H9 (cell line): ENCODE measurements at regions not wholly inside any gene's neighbourhood (a gene's known extent, or its start where the extent isn't known, plus 50 kb on each side); places are given as distances from the start of the nearest gene placed in this dataset.

Experiments
- DNase-seq: peaks from one replicate; pipeline ENCODE4 v3.0.0-alpha.2; 2017
- H2AFZ ChIP-seq: one replicate; pipeline ENCODE4 v1.6.1; 2013; ENCODE audit warnings: mild to moderate bottlenecking, low read length, control low read depth, moderate library complexity
- H2AK5ac ChIP-seq: 2 replicates; pipeline ENCODE4 v1.6.1; 2013; ENCODE audit warnings: low read length, control low read depth, mixed read lengths; ENCODE audit not compliant: insufficient read length
- H2BK120ac ChIP-seq: one replicate; pipeline ENCODE4 v1.6.1; 2013; ENCODE audit warnings: low read depth, mild to moderate bottlenecking, low read length, control low read depth, inconsistent platforms; ENCODE audit not compliant: poor library complexity, severe bottlenecking
- H2BK12ac ChIP-seq: 2 replicates; pipeline ENCODE4 v1.6.1; 2013; ENCODE audit warnings: low read length, control low read depth, mixed read lengths, low read depth; ENCODE audit not compliant: insufficient read length
- H2BK15ac ChIP-seq: 2 replicates; pipeline ENCODE4 v1.6.1; 2013; ENCODE audit warnings: low read depth, low read length, control low read depth
- H2BK20ac ChIP-seq: one replicate; pipeline ENCODE4 v1.6.1; 2013; ENCODE audit warnings: low read depth, mild to moderate bottlenecking, low read length, control low read depth, inconsistent platforms; ENCODE audit not compliant: poor library complexity, severe bottlenecking
- H2BK5ac ChIP-seq: 2 replicates; pipeline ENCODE4 v1.6.1; 2013; ENCODE audit warnings: low read length, control low read depth, mixed read lengths; ENCODE audit not compliant: insufficient read length
- H3K14ac ChIP-seq: 2 replicates; pipeline ENCODE4 v1.6.1; 2013; ENCODE audit warnings: low read length, control low read depth; ENCODE audit not compliant: insufficient read depth
- H3K18ac ChIP-seq: 2 replicates; pipeline ENCODE4 v1.6.1; 2013; ENCODE audit warnings: low read depth, mild to moderate bottlenecking, mixed read lengths, low read length, control low read depth; ENCODE audit not compliant: insufficient read length
- H3K23ac ChIP-seq: 2 replicates; pipeline ENCODE4 v1.6.1; 2013; ENCODE audit warnings: low read length, control low read depth, mixed read lengths, low read depth; ENCODE audit not compliant: insufficient read length
- H3K23me2 ChIP-seq: 2 replicates; pipeline ENCODE4 v1.6.1; 2013; ENCODE audit warnings: low read depth, mild to moderate bottlenecking, mixed read lengths, low read length, control low read depth; ENCODE audit not compliant: insufficient read length, poor library complexity, severe bottlenecking
- H3K27ac ChIP-seq: 2 replicates; pipeline ENCODE4 v1.5.1; 2013; ENCODE audit warnings: low read length, control low read depth, mixed read lengths, low read depth; ENCODE audit not compliant: insufficient read length
- H3K27me3 ChIP-seq: 2 replicates; pipeline ENCODE4 v1.6.1; 2013; ENCODE audit warnings: low read length, control low read depth, inconsistent platforms; ENCODE audit not compliant: insufficient read depth
- H3K4ac ChIP-seq: 2 replicates; pipeline ENCODE4 v1.6.1; 2013; ENCODE audit warnings: low read depth, mild to moderate bottlenecking, control low read depth, inconsistent platforms, low read length, moderate library complexity
- H3K4me1 ChIP-seq: 2 replicates; pipeline ENCODE4 v1.6.1; 2013; ENCODE audit warnings: low read length, control low read depth, inconsistent platforms; ENCODE audit not compliant: insufficient read depth
- H3K4me2 ChIP-seq: 2 replicates; pipeline ENCODE4 v1.6.1; 2013; ENCODE audit warnings: low read length, control low read depth, mixed read lengths; ENCODE audit not compliant: insufficient read length, insufficient read depth
- H3K56ac ChIP-seq: 2 replicates; pipeline ENCODE4 v1.6.1; 2013; ENCODE audit warnings: low read depth, mild to moderate bottlenecking, mixed read lengths, low read length, control low read depth; ENCODE audit not compliant: insufficient read length
- H3K79me1 ChIP-seq: 2 replicates; pipeline ENCODE4 v1.6.1; 2013; ENCODE audit warnings: low read depth, mild to moderate bottlenecking, moderate library complexity, low read length, control low read depth, inconsistent platforms; ENCODE audit not compliant: insufficient read depth, poor library complexity, severe bottlenecking
- H3K79me2 ChIP-seq: 2 replicates; pipeline ENCODE4 v1.6.1; 2013; ENCODE audit warnings: low read length, control low read depth, inconsistent platforms; ENCODE audit not compliant: insufficient read depth
- H3K9ac ChIP-seq: 2 replicates; pipeline ENCODE4 v1.6.1; 2013; ENCODE audit warnings: low read length, control low read depth, mixed read lengths; ENCODE audit not compliant: insufficient read length; ENCODE audit errors: extremely low read depth
- H3K9me3 ChIP-seq: one replicate; pipeline ENCODE4 v1.6.1; 2013; ENCODE audit warnings: low read depth, low read length, inconsistent platforms; ENCODE audit not compliant: control insufficient read depth
- H3T11ph ChIP-seq: one replicate; pipeline ENCODE4 v1.6.1; 2013; ENCODE audit warnings: mild to moderate bottlenecking, low read length, control low read depth, inconsistent platforms
- H4K20me1 ChIP-seq: one replicate; pipeline ENCODE4 v1.6.1; 2013; ENCODE audit not compliant: control insufficient read depth, insufficient read length, insufficient read depth
- H4K5ac ChIP-seq: 2 replicates; pipeline ENCODE4 v1.6.1; 2013; ENCODE audit warnings: low read depth, mild to moderate bottlenecking, mixed read lengths, low read length, control low read depth; ENCODE audit not compliant: insufficient read length
- H4K8ac ChIP-seq: replicated peaks from 2 replicates; pipeline ENCODE4 v1.6.1; 2013; ENCODE audit warnings: low read length, control low read depth, mixed read lengths, low read depth; ENCODE audit not compliant: insufficient read length
- H4K91ac ChIP-seq: 2 replicates; pipeline ENCODE4 v1.6.1; 2013; ENCODE audit warnings: low read depth, mild to moderate bottlenecking, moderate library complexity, mixed read lengths, low read length, control low read depth; ENCODE audit not compliant: insufficient read length
- H3K27ac Mint-ChIP-seq, 3 experiments: 2 replicates in 2 of 3; 3 replicates in 1 of 3; pipeline ENCODE4 v1.8.0; 2020 to 2021; ENCODE audit warnings: mixed read lengths in 3 of 3, mild to moderate bottlenecking in 1 of 3, moderate library complexity in 1 of 3
- H3K27me3 Mint-ChIP-seq: 2 replicates; pipeline ENCODE4 v1.8.0; 2021; ENCODE audit warnings: low read depth, mild to moderate bottlenecking, moderate library complexity, mixed read lengths
- H3K36me3 Mint-ChIP-seq, 3 experiments: 2 replicates in 2 of 3; 3 replicates in 1 of 3; pipeline ENCODE4 v1.8.0; 2020 to 2021; ENCODE audit warnings: low read depth in 3 of 3, mixed read lengths in 3 of 3; ENCODE audit not compliant: insufficient read depth in 1 of 3
- H3K4me1 Mint-ChIP-seq, 2 experiments: 2 replicates each; pipeline ENCODE4 v1.8.0; 2020; ENCODE audit warnings: mixed read lengths in 2 of 2
- H3K4me3 Mint-ChIP-seq, 2 experiments: 2 replicates in 1 of 2; 3 replicates in 1 of 2; pipeline ENCODE4 v1.8.0; 2020 to 2021; ENCODE audit warnings: mild to moderate bottlenecking in 2 of 2, mixed read lengths in 2 of 2, moderate library complexity in 1 of 2
- H3K9me3 Mint-ChIP-seq, 2 experiments: 2 replicates in 1 of 2; 3 replicates in 1 of 2; pipeline ENCODE4 v1.8.0; 2020; ENCODE audit warnings: mild to moderate bottlenecking in 2 of 2, mixed read lengths in 2 of 2, moderate library complexity in 1 of 2
- CTCF ChIP-seq: fragments of 200-600 bp; sonication (generic); conservative IDR thresholded peaks from 3 replicates; pipeline ENCODE4 v1.8.0; 2021; ENCODE audit warnings: antibody characterized with exemption, mild to moderate bottlenecking
- WGBS: extraction: QIAGEN DNeasy Blood & Tissue Kit; methylation state at CpG from one replicate; pipeline ENCODE4 v1.1.7; 2013; ENCODE audit warnings: missing lambda C conversion rate, low lambda C conversion rate, mixed read lengths; ENCODE audit not compliant: insufficient read length; ENCODE audit errors: extremely low coverage; 5-methylcytosine and 5-hydroxymethylcytosine counted together

DNA sequence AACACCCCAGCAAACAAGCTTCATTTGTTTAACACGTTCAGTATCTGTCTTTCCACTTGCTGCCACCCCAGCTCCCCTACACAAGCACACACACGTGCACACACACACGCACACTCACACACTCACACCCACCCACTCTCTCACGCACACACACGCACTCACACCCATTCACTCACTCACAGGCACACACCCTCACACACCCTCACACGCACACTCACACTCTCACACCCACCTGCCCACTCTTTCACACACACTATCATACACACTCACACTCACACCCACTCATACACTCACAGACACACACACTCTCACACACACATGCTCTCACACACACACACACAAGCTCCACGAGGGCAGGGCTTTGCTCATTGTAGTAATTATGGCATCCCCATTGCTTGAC, 378.8 kb upstream of the SULF2 start:
- H3K9me3 ChIP-seq, result no peaks in the 10 kb centered on the region
- no peaks in the 10 kb centered on the region for H3K4me1 ChIP-seq
- H3K9ac ChIP-seq, result no peak overlapping the region
- no peak for TF ChIP-seq CTCF
- H3T11ph ChIP-seq, result no peak overlapping the region
- Mint-ChIP-seq H3K4me1 (peaks cover 10 to 12% of the 10 kb centered on the region in 2 experiments), H3K36me3 (no peaks in the 10 kb centered on the region), H3K4me3 (no peak overlapping the region), H3K27ac (peak overlapping the region in 1 of 3 experiments; percentile 46; a peak in 2 of 7 replicates), H3K9me3 (no peaks in the 10 kb centered on the region; a peak in 1 of 5 replicates), H3K27me3 (peaks cover 4% of the 10 kb centered on the region)
- H2BK15ac ChIP-seq, result no peak overlapping the region
- WGBS, result 100% methylated on average over 3 of the region's 7 CpGs
- H3K14ac ChIP-seq, result no peak overlapping the region
- H3K4me2 ChIP-seq, result no peak overlapping the region
- H3K4ac ChIP-seq, result no peak overlapping the region
- peaks cover 2% of the 10 kb centered on the region for H4K20me1 ChIP-seq
- H2BK20ac ChIP-seq, result no peak overlapping the region
- H2AFZ ChIP-seq, result no peak overlapping the region
- H2BK12ac ChIP-seq, result no peak overlapping the region
- H3K18ac ChIP-seq, result no peak overlapping the region
- no peak overlapping the region for H2BK120ac ChIP-seq
- H2AK5ac ChIP-seq, result no peak overlapping the region
- no peak overlapping the region for H4K91ac ChIP-seq
- H3K27ac ChIP-seq, result no peak overlapping the region
- H4K8ac ChIP-seq, result no peak overlapping the region
- H2BK5ac ChIP-seq, result no peak overlapping the region
- no peaks in the 10 kb centered on the region for H3K23me2 ChIP-seq
- H3K79me2 ChIP-seq, result no peaks in the 10 kb centered on the region
- DNase-seq, result no peak
- H3K56ac ChIP-seq, result no peak overlapping the region
- no peaks in the 10 kb centered on the region for H3K79me1 ChIP-seq
- no peaks in the 10 kb centered on the region for H3K27me3 ChIP-seq
- no peak overlapping the region for H3K23ac ChIP-seq
- no peak overlapping the region for H4K5ac ChIP-seq
